ENCODE measurements at regions not wholly inside any gene's neighbourhood (a gene's known extent, or its start where the extent isn't known, plus 50 kb on each side); places are given as distances from the start of the nearest gene placed in this dataset.

DNA sequence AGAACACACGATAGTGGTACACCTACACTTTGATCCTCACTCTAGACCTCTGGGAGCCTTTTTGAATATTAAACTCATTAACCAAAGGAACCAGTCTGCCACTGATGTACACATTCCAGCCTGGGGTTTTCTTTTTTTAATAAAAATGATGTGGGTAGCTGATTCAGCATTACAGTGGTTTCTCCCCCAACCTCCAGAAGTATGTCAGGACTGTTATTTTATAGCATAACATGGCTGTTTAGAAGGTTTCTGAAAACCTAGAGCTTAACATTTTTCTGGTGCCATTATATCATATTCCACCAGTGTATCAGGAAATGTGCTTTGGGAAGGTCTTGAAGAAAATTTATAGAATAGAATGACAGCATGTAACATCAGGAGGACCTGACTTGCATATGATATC is 540.9 kb upstream of the WWC1 start:
- TF ChIP-seq, protein P1, sequence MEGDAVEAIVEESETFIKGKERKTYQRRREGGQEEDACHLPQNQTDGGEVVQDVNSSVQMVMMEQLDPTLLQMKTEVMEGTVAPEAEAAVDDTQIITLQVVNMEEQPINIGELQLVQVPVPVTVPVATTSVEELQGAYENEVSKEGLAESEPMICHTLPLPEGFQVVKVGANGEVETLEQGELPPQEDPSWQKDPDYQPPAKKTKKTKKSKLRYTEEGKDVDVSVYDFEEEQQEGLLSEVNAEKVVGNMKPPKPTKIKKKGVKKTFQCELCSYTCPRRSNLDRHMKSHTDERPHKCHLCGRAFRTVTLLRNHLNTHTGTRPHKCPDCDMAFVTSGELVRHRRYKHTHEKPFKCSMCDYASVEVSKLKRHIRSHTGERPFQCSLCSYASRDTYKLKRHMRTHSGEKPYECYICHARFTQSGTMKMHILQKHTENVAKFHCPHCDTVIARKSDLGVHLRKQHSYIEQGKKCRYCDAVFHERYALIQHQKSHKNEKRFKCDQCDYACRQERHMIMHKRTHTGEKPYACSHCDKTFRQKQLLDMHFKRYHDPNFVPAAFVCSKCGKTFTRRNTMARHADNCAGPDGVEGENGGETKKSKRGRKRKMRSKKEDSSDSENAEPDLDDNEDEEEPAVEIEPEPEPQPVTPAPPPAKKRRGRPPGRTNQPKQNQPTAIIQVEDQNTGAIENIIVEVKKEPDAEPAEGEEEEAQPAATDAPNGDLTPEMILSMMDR (IDR thresholded peaks at IDR 0.05), result no peak

DNA sequence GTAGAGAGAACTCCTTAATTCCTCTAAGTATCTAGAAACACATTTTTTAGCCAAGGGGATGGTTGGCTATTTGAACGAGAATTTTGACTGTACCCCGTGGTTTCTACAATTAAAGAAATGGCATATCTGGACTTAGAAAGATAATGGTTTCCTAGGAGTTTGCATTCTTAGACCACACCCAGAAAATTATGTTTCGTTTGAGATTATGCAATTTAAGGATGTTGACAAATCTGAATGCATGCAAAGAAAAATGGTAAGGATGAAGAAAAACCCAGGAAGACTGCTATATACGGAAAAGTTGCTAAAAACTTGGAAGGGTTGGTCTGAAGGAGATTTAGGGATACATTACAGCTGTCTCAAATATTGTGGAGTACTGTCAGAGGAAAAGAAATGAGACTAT is 538.5 kb upstream of the WWC1 start:
- TF ChIP-seq, protein P1 (IDR thresholded peaks at IDR 0.05), result no peak

DNA sequence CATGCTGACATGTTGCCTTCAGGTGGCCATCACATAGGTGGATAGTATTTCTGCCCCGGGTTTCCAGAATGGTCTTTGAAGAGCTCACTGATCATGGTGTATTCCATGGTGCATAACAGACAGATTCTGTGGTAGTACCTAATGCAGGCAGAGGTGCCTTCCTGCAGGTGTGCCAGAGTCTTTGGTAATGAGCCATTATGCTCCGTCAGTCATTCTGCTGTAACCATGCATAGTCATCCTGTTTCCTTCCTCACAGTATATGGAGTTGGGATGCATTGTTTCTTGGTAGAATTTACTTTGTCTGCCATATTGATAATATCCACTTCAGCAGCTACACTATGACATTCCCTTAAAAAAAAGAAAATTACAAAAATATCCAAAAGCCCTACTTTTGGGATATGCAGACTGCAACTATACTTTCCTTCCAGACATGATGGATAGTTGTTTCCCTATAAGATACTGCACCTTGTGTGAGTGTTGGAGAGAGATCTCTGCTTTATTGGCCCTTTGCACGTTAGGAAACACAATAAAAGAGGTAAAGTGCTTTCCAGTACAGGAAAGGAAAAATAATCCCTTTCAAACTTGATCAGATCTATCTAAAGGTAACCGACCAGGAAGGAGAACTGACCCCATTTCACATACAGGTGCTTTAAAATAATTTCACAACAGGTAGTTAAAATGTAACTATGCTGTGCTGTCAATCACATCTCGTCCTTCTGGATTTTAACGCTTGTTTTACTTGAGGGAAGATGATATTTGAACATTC is 537.5 kb upstream of the WWC1 start:
- TF ChIP-seq, protein P1 (IDR thresholded peaks at IDR 0.05), result no peak

DNA sequence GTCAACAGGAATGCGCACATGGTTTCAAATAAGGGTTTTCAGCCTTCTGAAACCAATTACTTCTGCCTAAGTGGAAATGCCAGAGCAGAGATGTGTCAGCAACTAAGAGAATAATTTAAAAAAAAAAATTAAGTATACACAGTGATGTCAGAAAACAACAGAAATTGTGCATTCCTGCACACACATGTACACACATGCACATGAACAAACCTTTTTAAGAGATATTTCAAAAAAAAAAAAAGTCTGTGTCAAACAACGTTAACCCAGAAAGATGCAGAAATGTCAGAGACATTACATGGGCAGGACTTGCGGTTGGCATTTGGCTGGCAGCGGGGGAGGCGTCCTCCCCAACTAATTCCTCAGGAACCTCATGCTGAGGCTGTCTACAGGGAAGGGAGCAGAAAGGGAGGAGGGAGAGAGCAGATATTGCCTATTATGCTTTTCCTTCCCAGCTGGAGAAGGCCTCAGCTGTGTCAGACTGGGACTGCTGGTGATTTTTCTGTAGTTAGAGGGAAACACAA is 536.9 kb upstream of the WWC1 start:
- TF ChIP-seq, protein P1 (IDR thresholded peaks at IDR 0.05), result no peak

DNA sequence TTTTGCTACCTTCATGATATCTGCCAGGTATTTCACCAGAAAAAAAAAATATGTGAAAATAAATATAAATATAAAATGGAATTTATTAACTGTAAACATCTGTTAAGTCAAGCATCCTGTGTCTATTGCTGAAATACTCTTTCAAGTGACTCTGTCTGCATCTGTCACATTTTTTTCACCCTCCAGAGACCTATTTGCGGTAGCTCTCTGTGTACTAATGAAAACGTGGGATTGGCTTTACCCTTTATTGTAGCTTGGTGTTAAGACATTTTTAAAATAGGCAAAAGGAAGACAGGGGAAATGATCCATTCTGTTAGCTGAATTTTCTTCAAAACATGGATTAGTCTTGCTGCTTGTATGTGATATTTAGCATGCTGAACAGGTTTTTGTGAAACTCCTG is 536.0 kb upstream of the WWC1 start:
- TF ChIP-seq, protein P1 (IDR thresholded peaks at IDR 0.05), result no peak

DNA sequence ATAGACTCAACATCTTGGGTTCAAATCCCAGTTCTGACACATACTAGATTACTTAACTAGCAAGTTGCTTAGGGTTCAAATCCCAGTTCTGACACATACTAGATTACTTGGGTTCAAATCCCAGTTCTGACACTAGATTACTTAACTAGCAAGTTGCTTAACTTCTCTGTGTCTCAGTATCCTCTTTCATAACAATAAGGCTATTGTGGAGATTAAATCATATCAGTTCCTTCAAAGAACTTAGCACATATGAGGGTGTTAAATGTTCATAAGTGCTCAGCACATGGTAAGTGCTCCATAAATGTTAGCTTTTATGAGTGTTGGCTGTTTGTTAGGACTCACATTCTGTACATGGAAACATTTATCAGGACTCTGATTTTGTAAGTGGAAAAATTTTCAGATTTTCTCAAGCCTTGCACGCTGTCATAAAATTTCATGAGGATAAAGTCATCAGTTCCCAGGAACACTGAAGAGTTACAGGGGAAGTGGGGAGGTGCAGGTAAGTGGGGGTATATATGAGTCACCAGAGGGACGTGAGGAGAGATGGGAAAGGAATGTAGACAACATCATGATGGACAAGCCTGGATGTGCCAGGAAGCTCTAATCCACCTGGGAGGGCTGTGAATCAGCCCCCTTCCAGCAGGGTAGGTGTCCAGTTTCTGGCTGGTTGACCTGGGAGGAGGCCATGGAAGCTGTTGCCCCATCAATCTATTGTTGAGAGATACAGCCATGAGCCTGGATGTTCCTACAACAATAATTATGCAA is 532.2 kb upstream of the WWC1 start:
- TF ChIP-seq, protein P1 (IDR thresholded peaks at IDR 0.05), result no peak

DNA sequence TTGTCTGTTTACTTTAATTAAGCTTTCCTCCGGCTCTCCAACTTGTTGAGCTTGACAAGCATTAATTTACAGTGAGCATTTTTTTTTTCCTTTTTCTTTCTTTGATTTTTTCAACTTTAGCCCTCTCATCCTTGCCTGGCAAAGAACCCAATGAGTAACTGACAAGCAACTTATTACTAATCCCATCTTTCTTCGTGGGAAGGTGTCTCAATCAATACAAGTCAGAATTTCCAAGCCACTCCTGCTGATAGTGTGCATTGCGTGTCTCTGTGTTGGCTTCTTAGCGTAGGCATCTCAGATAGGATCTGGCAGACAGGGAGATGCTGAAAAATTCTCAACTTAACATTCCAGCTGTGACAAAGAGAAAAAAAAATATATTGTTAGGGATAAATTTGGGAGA is 527.7 kb upstream of the WWC1 start:
- TF ChIP-seq, protein P1 (IDR thresholded peaks at IDR 0.05), result no peak

Data from LNCAP (cell line).